SK-N-SH treated with all-trans-retinoic acid at 6 μM for 48 hours (cell line): ENCODE measurements at regions not wholly inside any gene's neighbourhood (a gene's known extent, or its start where the extent isn't known, plus 50 kb on each side); places are given as distances from the start of the nearest gene placed in this dataset.

Source experiments
- ATAC-seq: fragments of 200-7000 bp; cut with Tn5 transposase; 3 replicates; pipeline ENCODE4 v1.9.1; 2020; ENCODE audit warnings: mild to moderate bottlenecking, moderate library complexity
- ARNTL ChIP-seq: fragments of 450-650 bp; formaldehyde crosslinking; IDR thresholded peaks from 2 replicates; pipeline ENCODE4 v1.5.0; 2020; ENCODE audit warnings: low read depth, mild to moderate bottlenecking, moderate library complexity, borderline replicate concordance
- BACH2 ChIP-seq: fragments of 250-450 bp; sonication (Bioruptor Pico); IDR thresholded peaks from 2 replicates; pipeline ENCODE4 v1.9.0; 2021; ENCODE audit warnings: mild to moderate bottlenecking, borderline replicate concordance
- CSDC2 ChIP-seq: fragments of 250-450 bp; sonication (Bioruptor Pico); IDR thresholded peaks from 2 replicates; pipeline ENCODE4 v1.5.0; 2020; ENCODE audit warnings: mild to moderate bottlenecking, moderate library complexity
- CSRNP3 ChIP-seq: fragments of 250-450 bp; sonication (Bioruptor Pico); IDR thresholded peaks from 2 replicates; pipeline ENCODE4 v1.5.1; 2021; ENCODE audit warnings: mild to moderate bottlenecking, moderate library complexity
- ESRRG ChIP-seq: fragments of 250-450 bp; sonication (Bioruptor Pico); IDR thresholded peaks from 2 replicates; pipeline ENCODE4 v1.6.1; 2021; ENCODE audit warnings: mild to moderate bottlenecking
- GLIS3 ChIP-seq: fragments of 250-450 bp; sonication (Bioruptor Pico); IDR thresholded peaks from 2 replicates; pipeline ENCODE4 v1.5.0; 2020; ENCODE audit warnings: mild to moderate bottlenecking, moderate library complexity
- POU6F1 ChIP-seq: fragments of 250-450 bp; sonication (Bioruptor Pico); IDR thresholded peaks from 2 replicates; pipeline ENCODE4 v1.8.0; 2021; ENCODE audit warnings: low read depth, mild to moderate bottlenecking, moderate library complexity, borderline replicate concordance
- TCF4 ChIP-seq: fragments of 250-450 bp; sonication (Bioruptor Pico); IDR thresholded peaks from 2 replicates; pipeline ENCODE4 v1.8.0; 2021; ENCODE audit warnings: mild to moderate bottlenecking, moderate library complexity, borderline replicate concordance
- TSHZ2 ChIP-seq: fragments of 250-450 bp; sonication (Bioruptor Pico); IDR thresholded peaks from 2 replicates; pipeline ENCODE4 v1.5.0; 2020; ENCODE audit warnings: mild to moderate bottlenecking, moderate library complexity
- ZC3H10 ChIP-seq: fragments of 250-450 bp; sonication (Bioruptor Pico); IDR thresholded peaks from 2 replicates; pipeline ENCODE4 v1.5.1; 2021; ENCODE audit warnings: mild to moderate bottlenecking, moderate library complexity
- ZFP3 ChIP-seq: fragments of 250-450 bp; sonication (Bioruptor Pico); IDR thresholded peaks from 2 replicates; pipeline ENCODE4 v1.5.0; 2020; ENCODE audit warnings: mild to moderate bottlenecking, moderate library complexity
- ZNF70 ChIP-seq: fragments of 450-650 bp; formaldehyde crosslinking; IDR thresholded peaks from 2 replicates; pipeline ENCODE4 v1.5.0; 2020; ENCODE audit warnings: mild to moderate bottlenecking, moderate library complexity
- ZNF8 ChIP-seq: fragments of 450-650 bp; formaldehyde crosslinking; IDR thresholded peaks from 2 replicates; pipeline ENCODE4 v1.5.0; 2020; ENCODE audit warnings: mild to moderate bottlenecking, moderate library complexity
- TF ChIP-seq, protein P1 (sequence below): fragments of 250-450 bp; sonication (Bioruptor Pico); IDR thresholded peaks from 2 replicates; pipeline ENCODE4 v1.8.0; 2020; ENCODE audit warnings: mild to moderate bottlenecking, moderate library complexity, borderline replicate concordance
- TF ChIP-seq, protein P2 (sequence below): fragments of 250-450 bp; sonication (Bioruptor Pico); IDR thresholded peaks from 2 replicates; pipeline ENCODE4 v1.5.1; 2020; ENCODE audit warnings: low read depth, mild to moderate bottlenecking, moderate library complexity

DNA sequence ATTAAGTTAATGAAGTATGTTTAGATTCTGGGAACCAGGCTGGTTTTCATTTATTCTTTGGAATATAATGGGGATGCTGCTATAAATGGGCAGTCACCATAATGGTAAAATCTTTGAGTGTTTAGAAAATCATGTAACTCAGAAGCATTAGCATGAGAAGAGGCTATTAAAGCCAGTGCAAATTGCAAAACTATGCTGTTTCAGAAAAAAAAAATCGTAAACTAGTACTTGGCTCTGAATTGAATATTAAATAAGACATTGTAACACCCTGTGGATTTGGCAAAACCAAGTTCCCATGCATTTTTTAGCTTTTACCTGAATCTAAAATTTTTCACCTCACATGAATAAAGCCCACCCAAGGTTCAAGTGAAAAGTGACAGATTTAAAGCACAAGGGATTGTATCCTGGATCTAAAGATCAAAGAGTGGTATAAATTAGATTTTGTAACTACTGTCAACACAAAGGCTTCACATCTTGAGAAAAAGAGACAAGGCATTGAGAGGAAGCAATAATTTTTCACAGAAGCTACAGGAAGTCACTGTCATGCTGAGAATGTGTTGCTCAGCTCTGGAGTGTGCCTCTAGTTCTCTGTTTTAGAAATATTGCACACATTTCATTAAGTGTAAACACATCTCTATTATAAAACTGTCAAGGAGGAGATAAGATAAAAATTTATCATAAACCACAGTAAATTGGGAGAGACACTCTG is 142.2 kb downstream of the ABCA8 start:
- TF ChIP-seq GLIS3 (no peak), ARNTL (CRISPR knock-in tag) (no peak), POU6F1 (CRISPR knock-in tag) (no peak), ZC3H10 (CRISPR knock-in tag) (no peak), TCF4 (no peak), ESRRG (CRISPR knock-in tag) (no peak), ZNF8 (no peak)
- TF ChIP-seq, protein P1, sequence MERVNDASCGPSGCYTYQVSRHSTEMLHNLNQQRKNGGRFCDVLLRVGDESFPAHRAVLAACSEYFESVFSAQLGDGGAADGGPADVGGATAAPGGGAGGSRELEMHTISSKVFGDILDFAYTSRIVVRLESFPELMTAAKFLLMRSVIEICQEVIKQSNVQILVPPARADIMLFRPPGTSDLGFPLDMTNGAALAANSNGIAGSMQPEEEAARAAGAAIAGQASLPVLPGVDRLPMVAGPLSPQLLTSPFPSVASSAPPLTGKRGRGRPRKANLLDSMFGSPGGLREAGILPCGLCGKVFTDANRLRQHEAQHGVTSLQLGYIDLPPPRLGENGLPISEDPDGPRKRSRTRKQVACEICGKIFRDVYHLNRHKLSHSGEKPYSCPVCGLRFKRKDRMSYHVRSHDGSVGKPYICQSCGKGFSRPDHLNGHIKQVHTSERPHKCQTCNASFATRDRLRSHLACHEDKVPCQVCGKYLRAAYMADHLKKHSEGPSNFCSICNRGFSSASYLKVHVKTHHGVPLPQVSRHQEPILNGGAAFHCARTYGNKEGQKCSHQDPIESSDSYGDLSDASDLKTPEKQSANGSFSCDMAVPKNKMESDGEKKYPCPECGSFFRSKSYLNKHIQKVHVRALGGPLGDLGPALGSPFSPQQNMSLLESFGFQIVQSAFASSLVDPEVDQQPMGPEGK (CRISPR knock-in tag): no peak
- TF ChIP-seq, protein P2, sequence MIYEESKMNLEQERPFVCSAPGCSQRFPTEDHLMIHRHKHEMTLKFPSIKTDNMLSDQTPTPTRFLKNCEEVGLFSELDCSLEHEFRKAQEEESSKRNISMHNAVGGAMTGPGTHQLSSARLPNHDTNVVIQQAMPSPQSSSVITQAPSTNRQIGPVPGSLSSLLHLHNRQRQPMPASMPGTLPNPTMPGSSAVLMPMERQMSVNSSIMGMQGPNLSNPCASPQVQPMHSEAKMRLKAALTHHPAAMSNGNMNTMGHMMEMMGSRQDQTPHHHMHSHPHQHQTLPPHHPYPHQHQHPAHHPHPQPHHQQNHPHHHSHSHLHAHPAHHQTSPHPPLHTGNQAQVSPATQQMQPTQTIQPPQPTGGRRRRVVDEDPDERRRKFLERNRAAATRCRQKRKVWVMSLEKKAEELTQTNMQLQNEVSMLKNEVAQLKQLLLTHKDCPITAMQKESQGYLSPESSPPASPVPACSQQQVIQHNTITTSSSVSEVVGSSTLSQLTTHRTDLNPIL (CRISPR knock-in tag): no peak
- ATAC-seq: peak; percentile 55; the same call in 1 of the 3 replicates

GRCh38 chr17:68809148-68809547 is 146.0 kb downstream of the ABCA8 start:
- no peak for ATAC-seq

DNA sequence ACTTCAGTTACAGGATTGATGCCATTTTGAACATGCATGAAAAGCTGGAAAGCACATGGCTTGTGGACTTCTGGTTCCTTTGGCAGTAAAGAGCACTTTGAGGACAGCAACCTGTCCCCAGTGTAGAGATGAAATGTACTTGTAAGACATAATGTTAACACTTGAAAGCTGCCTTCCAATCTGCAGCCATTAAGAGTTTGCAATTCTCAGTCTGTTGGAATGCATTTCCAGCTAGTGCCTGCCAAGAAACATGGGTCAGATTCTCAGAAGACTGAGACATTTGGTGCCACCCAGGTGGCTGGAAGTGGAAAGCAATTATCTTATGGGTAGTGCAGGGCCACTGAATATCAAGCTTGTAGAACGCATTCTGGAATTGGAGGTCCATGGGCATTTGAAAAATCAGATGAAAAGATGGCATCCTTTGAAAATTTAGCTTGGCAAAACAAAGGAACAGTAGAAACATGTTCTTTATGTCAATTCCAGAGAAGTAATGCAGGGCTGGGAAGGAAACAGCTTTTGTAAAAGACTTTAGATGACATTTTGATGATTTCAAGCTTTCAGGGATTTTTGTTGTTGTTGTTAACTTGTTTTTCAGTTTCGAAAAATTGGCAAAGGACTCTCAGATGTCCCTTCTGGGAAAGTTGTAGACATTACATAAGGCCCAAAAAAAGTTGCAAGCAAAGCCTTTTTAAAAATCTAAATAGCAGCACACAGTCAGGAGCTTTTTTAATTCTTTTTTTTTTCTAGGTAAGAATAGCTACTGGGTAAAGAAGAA is 147.0 kb downstream of the ABCA8 start:
- no peak for TF ChIP-seq BACH2
- TF ChIP-seq ZNF70 (CRISPR knock-in tag): no peak
- no peak for TF ChIP-seq ESRRG (CRISPR knock-in tag)
- ATAC-seq: peak; percentile 30; the same call in 2 of the 3 replicates

More at GRCh38 chr17:68809148-68809547, 146.0 kb downstream of the ABCA8 start:
- TF ChIP-seq ZNF8 (no peak), CSDC2 (CRISPR knock-in tag) (no peak), GLIS3 (no peak), ESRRG (CRISPR knock-in tag) (no peak), CSRNP3 (no peak)
- TF ChIP-seq, protein P2 (CRISPR knock-in tag): no peak

DNA sequence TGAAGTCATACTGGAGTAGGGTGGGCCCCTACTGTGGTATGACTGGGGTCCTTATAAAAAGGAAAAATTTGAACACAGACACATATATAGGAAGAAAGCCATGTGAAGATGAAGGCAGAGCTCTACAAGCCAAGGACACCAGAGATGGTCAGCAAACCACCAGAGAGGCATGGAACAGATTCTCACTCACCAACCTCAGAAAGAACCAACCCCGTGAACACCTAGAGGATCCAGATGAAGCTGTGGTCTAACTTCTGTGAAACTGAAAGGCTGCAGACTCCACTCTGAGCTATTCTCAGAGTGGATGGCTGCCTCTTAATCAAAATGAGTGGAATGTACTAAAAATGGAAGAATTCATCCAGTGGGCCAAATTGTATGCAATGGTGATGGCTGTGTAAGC is 149.6 kb downstream of the ABCA8 start:
- TF ChIP-seq CSDC2 (CRISPR knock-in tag): no peak
- no peak for TF ChIP-seq ZFP3 (CRISPR knock-in tag)
- no peak for ATAC-seq

DNA sequence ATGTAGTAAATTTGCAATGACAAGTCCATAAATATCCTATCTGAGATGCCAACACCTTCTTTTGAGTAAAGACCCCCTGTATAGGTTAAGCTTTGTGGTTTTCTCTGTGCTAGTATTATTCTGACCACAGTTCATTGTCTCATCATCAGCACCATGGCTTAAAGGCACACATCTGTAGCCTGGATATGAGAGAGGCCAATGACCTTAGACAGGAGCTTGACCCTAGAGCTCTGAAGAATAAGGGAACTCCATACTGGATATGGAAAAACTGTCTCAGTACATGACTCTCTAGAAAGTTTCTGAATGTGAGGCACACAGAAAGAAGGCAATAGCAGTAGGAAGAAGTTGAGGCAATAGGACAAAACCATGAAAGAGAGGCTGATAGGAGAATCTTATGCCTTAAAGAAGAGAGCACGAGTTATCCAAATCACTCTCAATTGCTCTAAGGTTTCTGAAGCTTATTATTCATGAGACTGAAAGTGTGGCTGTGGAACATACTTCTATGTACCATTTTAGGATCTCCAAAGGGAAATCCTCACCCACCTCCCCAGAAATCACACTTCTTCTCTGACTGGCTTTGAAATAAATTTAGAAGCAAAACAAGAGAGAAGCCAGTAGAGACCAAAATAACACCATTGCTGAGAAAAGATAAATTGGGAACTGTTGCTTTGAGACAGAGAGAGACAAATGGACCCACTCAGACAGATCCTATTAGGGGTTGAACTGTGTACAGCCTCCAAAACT is 150.2 kb downstream of the ABCA8 start:
- no peak for ATAC-seq
- TF ChIP-seq, protein P2 (CRISPR knock-in tag): no peak
- TF ChIP-seq ZNF70 (CRISPR knock-in tag) (no peak), TSHZ2 (no peak)
- TF ChIP-seq, all 23 proteins: peak for 0
